PC-3 (cell line): ENCODE measurements at regions not wholly inside any gene's neighbourhood (a gene's known extent, or its start where the extent isn't known, plus 50 kb on each side); places are given as distances from the start of the nearest gene placed in this dataset.

ENCODE experiments used
- EZH2 ChIP-seq: fragments of 300-600 bp; sonication (generic); IDR thresholded peaks from one replicate; pipeline ENCODE4 v1.6.1; 2017; ENCODE audit warnings: antibody characterized with exemption, mild to moderate bottlenecking, low read length; ENCODE audit not compliant: unreplicated experiment
- EZH2phosphoT487 ChIP-seq: fragments of 300-600 bp; sonication (generic); IDR thresholded peaks from 2 replicates; pipeline ENCODE4 v1.6.1; 2018; ENCODE audit warnings: mild to moderate bottlenecking, antibody characterized with exemption, low read length, borderline replicate concordance
- TF ChIP-seq, protein P1 (sequence below): fragments of 300-600 bp; sonication (generic); conservative IDR thresholded peaks from 2 replicates; pipeline ENCODE4 v1.5.1; 2017; ENCODE audit warnings: antibody characterized with exemption, low read depth, mild to moderate bottlenecking, low read length

DNA sequence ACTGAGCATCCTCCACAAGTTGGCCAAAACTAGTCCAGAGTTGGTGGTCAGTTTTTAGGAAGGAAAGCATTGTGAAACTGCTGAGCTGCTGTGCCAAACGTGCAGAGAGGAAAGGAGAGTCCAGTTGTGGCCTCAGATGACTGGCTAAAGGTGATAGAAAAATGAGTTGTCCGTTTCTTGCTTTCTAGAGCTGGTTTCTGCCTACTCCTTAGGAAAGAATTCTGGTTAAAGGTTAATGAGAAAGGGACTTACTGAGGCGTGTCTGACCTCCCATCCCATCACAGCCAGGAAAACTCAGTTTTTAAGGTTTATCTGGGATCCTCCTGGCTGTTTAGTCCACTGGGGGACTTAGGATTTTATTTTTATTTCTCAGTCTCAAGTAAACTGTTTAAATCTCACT lies 1186.3 kb downstream of the UQCRFS1 start:
- TF ChIP-seq, protein P1, sequence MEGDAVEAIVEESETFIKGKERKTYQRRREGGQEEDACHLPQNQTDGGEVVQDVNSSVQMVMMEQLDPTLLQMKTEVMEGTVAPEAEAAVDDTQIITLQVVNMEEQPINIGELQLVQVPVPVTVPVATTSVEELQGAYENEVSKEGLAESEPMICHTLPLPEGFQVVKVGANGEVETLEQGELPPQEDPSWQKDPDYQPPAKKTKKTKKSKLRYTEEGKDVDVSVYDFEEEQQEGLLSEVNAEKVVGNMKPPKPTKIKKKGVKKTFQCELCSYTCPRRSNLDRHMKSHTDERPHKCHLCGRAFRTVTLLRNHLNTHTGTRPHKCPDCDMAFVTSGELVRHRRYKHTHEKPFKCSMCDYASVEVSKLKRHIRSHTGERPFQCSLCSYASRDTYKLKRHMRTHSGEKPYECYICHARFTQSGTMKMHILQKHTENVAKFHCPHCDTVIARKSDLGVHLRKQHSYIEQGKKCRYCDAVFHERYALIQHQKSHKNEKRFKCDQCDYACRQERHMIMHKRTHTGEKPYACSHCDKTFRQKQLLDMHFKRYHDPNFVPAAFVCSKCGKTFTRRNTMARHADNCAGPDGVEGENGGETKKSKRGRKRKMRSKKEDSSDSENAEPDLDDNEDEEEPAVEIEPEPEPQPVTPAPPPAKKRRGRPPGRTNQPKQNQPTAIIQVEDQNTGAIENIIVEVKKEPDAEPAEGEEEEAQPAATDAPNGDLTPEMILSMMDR, result no peak
- TF ChIP-seq EZH2, result no peak
- no peak for TF ChIP-seq EZH2phosphoT487
